Lower lobe of right lung (tissue), 2 donors: ENCODE measurements at regions not wholly inside any gene's neighbourhood (a gene's known extent, or its start where the extent isn't known, plus 50 kb on each side); places are given as distances from the start of the nearest gene placed in this dataset.

ENCODE experiments used
- ATAC-seq, 2 donors: fragments of 200-7000 bp; cut with Tn5 transposase; one replicate each; pipeline ENCODE4 v1.9.1; 2020 to 2022; ENCODE audit warnings: mild to moderate bottlenecking in 2 of 2, moderate library complexity in 2 of 2
- DNase-seq: peaks from one replicate; pipeline ENCODE4 v3.0.0-alpha.2; 2020
- H3K27ac ChIP-seq: fragments of 200-600 bp; one replicate; pipeline ENCODE4 v1.8.0; 2022
- H3K27me3 ChIP-seq: fragments of 200-600 bp; one replicate; pipeline ENCODE4 v1.8.0; 2022; ENCODE audit warnings: low read depth
- H3K36me3 ChIP-seq: fragments of 200-600 bp; one replicate; pipeline ENCODE4 v1.8.0; 2022; ENCODE audit warnings: mild to moderate bottlenecking
- H3K4me1 ChIP-seq: fragments of 200-600 bp; one replicate; pipeline ENCODE4 v1.8.0; 2022
- H3K4me3 ChIP-seq: fragments of 200-600 bp; one replicate; pipeline ENCODE4 v1.8.0; 2022; ENCODE audit warnings: mild to moderate bottlenecking
- H3K9me3 ChIP-seq: fragments of 200-600 bp; one replicate; pipeline ENCODE4 v1.8.0; 2022
- CTCF ChIP-seq: fragments of 200-600 bp; IDR thresholded peaks from one replicate; pipeline ENCODE4 v1.8.0; 2022; ENCODE audit warnings: antibody characterized with exemption, mild to moderate bottlenecking
- intact Hi-C: fragments of 100-400 bp; cut with DNase I; formaldehyde crosslinking; loops from one replicate; pipeline ENCODE4 v1.11.0; 2022
- donor health status: DM: no; HTN: yes; CAD: no; lungs with severe emphysema.

GRCh38 chr18:55073834-55074233 lies 114.6 kb upstream of the CCDC68 start:
- no peaks in the 10 kb centered on the region for H3K36me3 ChIP-seq
- DNase-seq (no peak), ATAC-seq (no peak)
- H3K4me3 ChIP-seq: no peak overlapping the region
- H3K9me3 ChIP-seq: no peaks in the 10 kb centered on the region
- no peak overlapping the region for H3K27ac ChIP-seq
- H3K27me3 ChIP-seq: no peaks in the 10 kb centered on the region
- H3K4me1 ChIP-seq: peaks cover 4% of the 10 kb centered on the region
- no peak for TF ChIP-seq CTCF
- intact Hi-C loops: no loop called here

- no peaks in the 10 kb centered on the region for H3K9me3 ChIP-seq
- H3K27me3 ChIP-seq: no peaks in the 10 kb centered on the region
- no peak for TF ChIP-seq CTCF
- H3K4me3 ChIP-seq: no peak overlapping the region
- no peak for ATAC-seq
- no peak for DNase-seq
- no peak overlapping the region for H3K27ac ChIP-seq
- intact Hi-C loops: no loop called here
- no peaks in the 10 kb centered on the region for H3K4me1 ChIP-seq
- no peaks in the 10 kb centered on the region for H3K36me3 ChIP-seq
These were observed 113.9 kb upstream of the CCDC68 start for GRCh38 chr18:55073116-55073515.

GRCh38 chr18:55072698-55073097 lies 113.4 kb upstream of the CCDC68 start:
- H3K36me3 ChIP-seq: no peaks in the 10 kb centered on the region
- no peak overlapping the region for H3K4me3 ChIP-seq
- H3K27me3 ChIP-seq: no peaks in the 10 kb centered on the region
- H3K9me3 ChIP-seq: no peaks in the 10 kb centered on the region
- TF ChIP-seq CTCF: no peak
- H3K27ac ChIP-seq: no peak overlapping the region
- DNase-seq: no peak
- intact Hi-C loops: no loop called here
- no peaks in the 10 kb centered on the region for H3K4me1 ChIP-seq
- no peak for ATAC-seq

- Histone ChIP-seq H3K4me1 (no peaks in the 10 kb centered on the region), H3K27ac (no peak overlapping the region), H3K9me3 (no peaks in the 10 kb centered on the region), H3K36me3 (no peaks in the 10 kb centered on the region), H3K27me3 (no peaks in the 10 kb centered on the region), H3K4me3 (no peak overlapping the region)
- ATAC-seq (no peak), DNase-seq (no peak)
- TF ChIP-seq CTCF: no peak
- intact Hi-C loops: no loop called here
These were observed 112.9 kb upstream of the CCDC68 start for GRCh38 chr18:55072181-55072580.

GRCh38 chr18:55069497-55069896 lies 110.2 kb upstream of the CCDC68 start:
- Histone ChIP-seq H3K27ac (no peak overlapping the region), H3K27me3 (no peaks in the 10 kb centered on the region), H3K4me1 (no peaks in the 10 kb centered on the region), H3K9me3 (no peaks in the 10 kb centered on the region), H3K4me3 (no peak overlapping the region), H3K36me3 (no peaks in the 10 kb centered on the region)
- no peak for ATAC-seq
- intact Hi-C loops: no loop called here
- no peak for TF ChIP-seq CTCF
- DNase-seq: no peak

- H3K9me3 ChIP-seq: no peaks in the 10 kb centered on the region
- H3K27ac ChIP-seq: no peak overlapping the region
- no peak for DNase-seq
- H3K4me3 ChIP-seq: no peak overlapping the region
- ATAC-seq: no peak
- H3K27me3 ChIP-seq: no peaks in the 10 kb centered on the region
- intact Hi-C loops: no loop called here
- no peaks in the 10 kb centered on the region for H3K4me1 ChIP-seq
- no peaks in the 10 kb centered on the region for H3K36me3 ChIP-seq
- no peak for TF ChIP-seq CTCF
These were observed 105.5 kb upstream of the CCDC68 start for GRCh38 chr18:55064760-55065159.
